GM19463 (cell line): ENCODE measurements at regions not wholly inside any gene's neighbourhood (a gene's known extent, or its start where the extent isn't known, plus 50 kb on each side); places are given as distances from the start of the nearest gene placed in this dataset.

Experiments used
- ATAC-seq: cut with Tn5 transposase; IDR thresholded peaks from one replicate; pipeline ENCODE4 v1.9.1; 2021; ENCODE audit warnings: mild to moderate bottlenecking, moderate library complexity; ENCODE audit not compliant: unreplicated experiment

- no peak for ATAC-seq
Measured at GRCh38 chr15:85976102-85976501, 103.6 kb upstream of the AGBL1 start.

DNA sequence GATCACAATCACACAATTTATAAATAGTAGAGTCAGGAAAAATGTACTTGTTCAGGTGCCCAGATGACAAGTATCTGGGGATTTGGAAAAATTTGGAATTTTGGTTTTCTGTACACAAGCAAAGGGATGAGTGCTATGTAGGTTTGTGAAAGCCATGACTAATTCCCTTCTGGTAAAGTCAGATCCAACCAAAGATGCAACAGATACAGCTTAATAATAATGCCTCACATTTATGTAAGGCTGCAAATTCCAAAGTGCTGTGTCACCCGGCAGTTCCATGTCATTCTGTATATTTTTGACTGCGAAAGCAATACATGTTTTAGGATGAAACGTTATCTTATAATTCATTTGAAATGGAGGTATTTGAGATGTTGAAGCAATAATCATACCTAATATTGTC is 102.7 kb upstream of the AGBL1 start:
- ATAC-seq: no peak

DNA sequence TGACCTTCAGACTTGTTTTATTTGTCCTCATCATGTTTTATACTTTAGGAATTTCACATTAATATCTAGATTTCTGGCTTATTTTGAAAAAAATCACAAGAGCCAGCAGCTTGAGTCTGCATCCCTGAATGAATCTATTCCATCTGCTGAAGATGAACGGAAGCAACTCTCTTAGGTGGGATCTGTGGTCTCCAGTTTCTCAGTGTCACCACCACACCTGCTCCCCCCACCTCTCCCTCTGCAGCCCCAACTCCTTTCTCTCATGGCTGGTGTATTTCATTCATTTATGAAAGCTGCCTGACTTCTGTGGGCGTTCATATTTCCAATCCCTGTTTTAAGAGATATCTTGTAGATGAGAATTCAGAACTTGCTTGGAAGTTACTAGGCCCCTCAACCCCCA is 102.1 kb upstream of the AGBL1 start:
- no peak for ATAC-seq

- no peak for ATAC-seq
Measured at GRCh38 chr15:85979929-85980328, 99.7 kb upstream of the AGBL1 start.

GRCh38 chr15:85980946-85981345 is 98.7 kb upstream of the AGBL1 start:
- no peak for ATAC-seq

DNA sequence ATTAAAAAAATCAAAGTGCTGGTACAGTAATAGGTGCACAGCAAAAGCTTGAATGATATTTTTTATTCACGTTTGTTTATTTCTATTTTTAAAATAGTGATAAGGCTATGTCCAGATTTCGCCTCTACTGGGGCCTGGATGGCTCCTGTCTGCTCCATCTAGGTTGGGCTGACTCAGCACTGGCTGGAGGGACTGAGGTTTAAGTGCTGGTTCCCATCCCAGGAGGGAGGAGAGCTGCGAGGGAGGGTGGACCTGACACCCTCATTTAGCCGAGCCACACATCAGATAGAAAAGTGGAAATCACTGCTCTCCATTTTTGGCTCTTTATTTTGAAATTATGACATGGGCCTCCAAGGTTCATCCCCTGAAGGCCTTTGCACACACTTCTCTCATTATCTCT is 95.4 kb upstream of the AGBL1 start:
- ATAC-seq: no peak

GRCh38 chr15:85986116-85986515 is 93.6 kb upstream of the AGBL1 start:
- ATAC-seq: no peak

GRCh38 chr15:85986741-85987140 is 92.9 kb upstream of the AGBL1 start:
- ATAC-seq: no peak

- ATAC-seq: no peak
Measured at GRCh38 chr15:85988741-85989140, 90.9 kb upstream of the AGBL1 start.

DNA sequence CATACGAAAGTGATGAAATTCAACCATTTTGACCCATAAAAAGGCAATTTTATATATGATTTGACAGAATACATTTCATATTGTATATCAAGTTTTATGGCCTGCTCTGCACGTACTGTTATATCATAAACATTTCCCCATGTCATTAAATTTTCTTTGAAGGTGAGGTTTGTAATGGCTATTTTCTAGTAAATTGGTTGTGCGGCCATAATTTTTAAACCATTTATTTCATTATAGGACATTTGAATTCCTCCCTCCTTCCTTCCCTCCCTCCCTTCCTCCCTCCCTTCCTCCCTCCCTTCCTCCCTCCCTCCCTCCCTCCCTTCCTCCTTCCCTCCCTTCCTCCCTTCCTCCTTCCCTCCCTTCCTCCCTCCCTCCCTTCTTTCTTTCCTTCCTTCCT is 87.4 kb upstream of the AGBL1 start:
- ATAC-seq: no peak

GRCh38 chr15:85993116-85993515 is 86.6 kb upstream of the AGBL1 start:
- ATAC-seq: no peak

DNA sequence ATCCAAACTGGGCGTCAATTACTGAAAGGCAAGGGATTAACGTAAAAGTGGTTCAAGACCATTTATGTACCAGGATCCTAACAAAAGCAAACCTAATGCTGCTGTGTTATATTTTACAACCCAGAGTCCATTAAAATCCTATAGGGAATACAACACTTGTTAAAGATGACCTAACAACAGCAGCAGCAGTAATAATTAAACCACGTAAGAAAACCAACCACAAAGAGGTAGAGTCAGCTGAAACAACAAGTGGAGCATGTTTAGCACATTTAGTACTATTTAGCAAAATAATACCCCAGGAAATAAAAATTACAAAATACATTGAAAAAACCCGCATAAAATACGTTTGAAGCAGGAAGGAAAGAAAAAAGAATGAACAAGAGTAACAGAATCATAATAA is 82.1 kb upstream of the AGBL1 start:
- no peak for ATAC-seq

DNA sequence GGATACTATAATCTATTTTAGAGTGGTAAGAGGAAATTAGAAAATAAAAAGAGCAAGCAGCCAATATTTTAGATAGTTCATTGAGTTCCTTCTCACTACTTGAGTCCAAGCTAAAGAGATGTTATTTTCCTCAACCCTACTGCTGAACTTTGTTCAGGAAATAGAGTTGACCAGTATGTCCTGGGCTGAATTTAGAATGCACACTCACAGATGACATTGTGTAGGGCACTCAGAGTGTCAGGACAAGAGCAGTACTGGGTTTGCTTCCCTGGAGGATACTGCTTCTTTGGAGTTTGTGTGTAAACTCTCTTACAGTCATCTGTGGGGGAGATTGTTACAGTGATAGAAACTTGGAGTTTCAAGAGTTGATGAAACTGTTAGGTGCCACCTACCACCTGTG is 80.0 kb upstream of the AGBL1 start:
- no peak for ATAC-seq

GRCh38 chr15:86001200-86001599 is 78.5 kb upstream of the AGBL1 start:
- no peak for ATAC-seq

DNA sequence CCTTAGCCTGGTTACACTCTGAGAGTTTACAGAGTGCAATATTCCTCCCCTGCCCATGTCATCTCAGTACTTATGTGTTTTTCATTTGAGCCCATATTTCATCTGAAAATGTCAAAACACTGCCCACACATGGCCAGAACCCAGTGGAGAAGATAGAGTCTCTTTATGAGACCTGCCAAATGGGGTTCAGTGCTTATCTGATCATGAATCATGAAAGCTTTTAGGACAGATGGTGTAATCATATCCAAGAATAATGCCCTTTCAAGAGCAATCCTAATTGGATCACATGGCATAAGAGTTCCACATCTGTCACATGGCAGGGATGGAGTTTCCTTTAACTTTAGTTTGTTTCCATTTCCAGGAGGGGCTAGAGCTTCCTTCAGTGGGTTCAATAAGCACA is 77.2 kb upstream of the AGBL1 start:
- ATAC-seq: no peak

- ATAC-seq: no peak
Measured at GRCh38 chr15:86004061-86004460, 75.6 kb upstream of the AGBL1 start.

DNA sequence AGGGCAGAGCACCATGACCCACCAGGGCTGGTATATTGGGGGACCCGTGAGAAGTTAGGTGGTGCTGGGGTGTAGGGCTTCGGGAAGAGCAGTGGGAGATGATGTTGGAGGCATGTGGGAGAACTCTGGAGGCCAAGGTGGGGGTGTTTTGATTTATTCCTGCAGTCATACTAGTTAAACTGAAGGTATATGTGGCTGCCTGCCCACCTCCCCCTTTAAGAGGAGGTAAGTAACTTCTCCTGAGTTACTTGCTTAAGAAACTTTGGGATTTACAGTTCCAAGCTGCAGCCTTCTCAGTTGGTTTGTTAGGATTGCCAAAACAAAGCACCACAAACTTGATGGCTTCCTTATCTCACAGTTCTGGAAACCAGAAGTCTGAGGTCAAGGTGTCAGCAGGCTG is 73.1 kb upstream of the AGBL1 start:
- no peak for ATAC-seq

DNA sequence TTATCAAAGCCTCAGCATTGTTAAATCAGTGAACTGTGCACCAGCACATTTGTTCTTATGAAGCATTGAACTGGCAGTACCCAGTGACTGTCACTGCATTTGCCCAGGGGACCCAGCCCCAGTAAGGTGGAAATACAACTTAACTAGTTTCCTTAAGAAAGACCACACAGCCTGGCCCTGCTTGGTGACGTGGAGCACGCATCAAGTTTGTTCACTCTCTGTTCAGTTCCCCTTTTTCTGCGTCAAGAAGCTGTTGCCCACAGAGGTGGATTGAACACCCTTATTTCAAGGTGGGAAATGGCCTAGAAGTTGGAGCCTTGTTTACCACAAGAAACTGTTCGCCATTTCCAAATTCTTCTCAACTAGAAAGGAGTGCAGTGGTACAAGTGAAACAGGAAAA is 69.9 kb upstream of the AGBL1 start:
- ATAC-seq: no peak

GRCh38 chr15:86010398-86010797 is 69.3 kb upstream of the AGBL1 start:
- no peak for ATAC-seq

DNA sequence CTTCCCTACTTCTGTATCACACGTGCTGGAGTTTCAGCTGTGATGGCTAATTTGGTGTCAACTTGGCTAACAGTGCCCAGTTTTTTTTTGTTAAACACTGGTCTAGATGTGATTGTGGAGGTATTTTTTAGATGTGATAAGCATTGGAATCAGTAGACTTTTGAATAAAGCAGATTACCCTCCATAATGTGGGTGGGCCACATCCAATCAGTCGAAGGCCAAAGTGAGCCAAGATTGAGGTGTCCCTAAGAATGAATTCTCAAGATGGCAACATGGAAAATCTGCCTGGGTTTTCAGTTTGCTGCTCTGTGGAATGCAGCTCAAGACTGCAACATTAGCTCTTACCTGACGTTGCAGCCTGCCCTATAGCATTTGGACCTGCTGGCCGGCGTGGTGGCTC is 68.8 kb upstream of the AGBL1 start:
- no peak for ATAC-seq

GRCh38 chr15:86014016-86014415 is 65.7 kb upstream of the AGBL1 start:
- ATAC-seq: no peak

GRCh38 chr15:86016750-86017149 is 62.9 kb upstream of the AGBL1 start:
- ATAC-seq: no peak

GRCh38 chr15:86018679-86019078 is 61.0 kb upstream of the AGBL1 start:
- ATAC-seq: no peak
